ENCODE measurements at regions not wholly inside any gene's neighbourhood (a gene's known extent, or its start where the extent isn't known, plus 50 kb on each side); places are given as distances from the start of the nearest gene placed in this dataset.

- H3K4me2 ChIP-seq (ENCODE audit: low read length) = no peak overlapping the region
- TF ChIP-seq REST (IDR thresholded peaks at IDR 0.05; ENCODE audit: low read depth) (no peak), MAX (IDR thresholded peaks at IDR 0.05) (no peak), SIN3A (IDR thresholded peaks at IDR 0.05; ENCODE audit: low read depth) (no peak), EZH2 (IDR thresholded peaks at IDR 0.05) (no peak), ZBTB33 (IDR thresholded peaks at IDR 0.05; ENCODE audit: extremely low read depth, insufficient replicate concordance, low read length) (no peak), POLR2A (IDR thresholded peaks at IDR 0.05; ENCODE audit: borderline replicate concordance, extremely low read depth, insufficient read depth, insufficient read length) (no peak), SRF (IDR thresholded peaks at IDR 0.05; ENCODE audit: low read depth) (no peak), EGR1 (IDR thresholded peaks at IDR 0.05; ENCODE audit: low read depth) (no peak), JUND (IDR thresholded peaks at IDR 0.05) (no peak), CBX3 (IDR thresholded peaks at IDR 0.05; ENCODE audit: low read depth) (no peak), ATF3 (IDR thresholded peaks at IDR 0.05) (no peak), ZNF274 (IDR thresholded peaks at IDR 0.05; ENCODE audit: low read depth, low read length) (no peak), CTCF (IDR thresholded peaks at IDR 0.05 in 2 of 3, conservative IDR thresholded peaks at IDR 0.05 in 1 of 3; ENCODE audit: borderline replicate concordance in 1 of 3, insufficient read depth in 1 of 3, low read depth in 2 of 3, low read length in 2 of 3) (no peak)
- no peaks in the 10 kb centered on the region for H4K20me1 ChIP-seq (ENCODE audit: insufficient read depth)
- H3K27me3 ChIP-seq (ENCODE audit: insufficient read depth, low read length) = no peaks in the 10 kb centered on the region
- intact Hi-C loops (cut with micrococcal nuclease) = no loop called here
- ChIA-PET CTCF (no interaction called here), POLR2A (no interaction called here), RAD21 (ENCODE audit: low non-redundant PET in 1 of 2, low total read pairs in 2 of 2, uncharacterized antibody in 2 of 2, unreplicated experiment in 2 of 2) (no interaction called here)
- no peaks in the 10 kb centered on the region for H3K79me2 ChIP-seq (ENCODE audit: insufficient read depth, low read length)
- no peak overlapping the region for H2AFZ ChIP-seq (ENCODE audit: low read depth, low read length, poor library complexity, severe bottlenecking)
- no peaks in the 10 kb centered on the region for H3K9me2 ChIP-seq (ENCODE audit: insufficient read depth)
- H3K4me1 ChIP-seq (ENCODE audit: control insufficient read depth in 1 of 2, insufficient read depth in 2 of 2, low read length in 2 of 2) = no peaks in the 10 kb centered on the region
- no peak overlapping the region for H3K27ac ChIP-seq (ENCODE audit: low read depth, low read length)
- H3K4me3 ChIP-seq (replicated peaks in 1 of 2; ENCODE audit: low read depth in 1 of 2, low read length in 2 of 2) = no peak overlapping the region
- H3K9ac ChIP-seq (ENCODE audit: low read length) = no peak overlapping the region
- ATAC-seq = no peak
- DNase-seq (ENCODE audit: low read depth, low spot score) = no peak
- H3K36me3 ChIP-seq (ENCODE audit: control insufficient read depth in 1 of 2, insufficient read depth in 2 of 2, low read length in 2 of 2) = no peaks in the 10 kb centered on the region
- no TSS peak for BruUV-seq (replicated peaks)
- H3K9me3 ChIP-seq (ENCODE audit: control insufficient read depth in 1 of 2, insufficient read depth in 1 of 2, low read depth in 1 of 2, low read length in 2 of 2) = no peaks in the 10 kb centered on the region
Observed at GRCh38 chr3:65194744-65195143, 506.9 kb upstream of the ADAMTS9 start.
